IPS DF 6.9 (cell line): ENCODE measurements at regions not wholly inside any gene's neighbourhood (a gene's known extent, or its start where the extent isn't known, plus 50 kb on each side); places are given as distances from the start of the nearest gene placed in this dataset.

Source experiments
- DNase-seq: peaks from one replicate; pipeline ENCODE4 v3.0.0-alpha.2; 2013; ENCODE audit warnings: low read depth, low spot score
- H3K27ac ChIP-seq: one replicate; pipeline ENCODE4 v1.5.1; 2013; ENCODE audit warnings: low read length, control low read depth
- H3K27me3 ChIP-seq: 2 replicates; pipeline ENCODE4 v1.6.1; 2013; ENCODE audit warnings: mild to moderate bottlenecking, low read length; ENCODE audit not compliant: control insufficient read depth, insufficient read depth
- H3K36me3 ChIP-seq: 2 replicates; pipeline ENCODE4 v1.6.1; 2013; ENCODE audit warnings: low read length; ENCODE audit not compliant: control insufficient read depth, insufficient read depth
- H3K4me1 ChIP-seq: 2 replicates; pipeline ENCODE4 v1.6.1; 2013; ENCODE audit warnings: low read length; ENCODE audit not compliant: control insufficient read depth, insufficient read depth
- H3K4me3 ChIP-seq: 2 replicates; pipeline ENCODE4 v1.5.1; 2013; ENCODE audit warnings: mild to moderate bottlenecking, low read length
- H3K9me3 ChIP-seq: 2 replicates; pipeline ENCODE4 v1.6.1; 2013; ENCODE audit warnings: low read length, inconsistent platforms; ENCODE audit not compliant: control insufficient read depth, insufficient read depth
- WGBS: extraction: QIAGEN DNeasy Blood & Tissue Kit; methylation state at CpG from one replicate; pipeline ENCODE4 v1.1.7; 2013; ENCODE audit warnings: mixed read lengths, missing lambda C conversion rate; ENCODE audit not compliant: insufficient read length, insufficient coverage; 5-methylcytosine and 5-hydroxymethylcytosine counted together

- Histone ChIP-seq H3K4me3 (no peak overlapping the region), H3K36me3 (no peaks in the 10 kb centered on the region), H3K4me1 (peaks cover 5% of the 10 kb centered on the region; the same call in 1 of the 2 replicates), H3K27me3 (no peaks in the 10 kb centered on the region), H3K27ac (no peak overlapping the region), H3K9me3 (no peaks in the 10 kb centered on the region)
- no CpG with 5 or more reads among the region's 3 CpGs for WGBS
- no peak for DNase-seq
Measured at GRCh38 chr7:86949779-86950260, 109.6 kb downstream of the ELAPOR2 start.

- no peaks in the 10 kb centered on the region for H3K27me3 ChIP-seq
- WGBS, result no CpG with 5 or more reads among the region's 7 CpGs
- no peak for DNase-seq
- no peak overlapping the region for H3K27ac ChIP-seq
- no peaks in the 10 kb centered on the region for H3K9me3 ChIP-seq
- no peak overlapping the region for H3K4me3 ChIP-seq
- peaks cover 5% of the 10 kb centered on the region; the same call in 1 of the 2 replicates for H3K4me1 ChIP-seq
- H3K36me3 ChIP-seq, result no peaks in the 10 kb centered on the region
Measured at GRCh38 chr7:86949052-86949778, 110.2 kb downstream of the ELAPOR2 start.

- H3K9me3 ChIP-seq, result no peaks in the 10 kb centered on the region
- no peaks in the 10 kb centered on the region for H3K36me3 ChIP-seq
- DNase-seq, result no peak
- H3K27ac ChIP-seq, result no peak overlapping the region
- H3K27me3 ChIP-seq, result no peaks in the 10 kb centered on the region
- no peak overlapping the region for H3K4me3 ChIP-seq
- H3K4me1 ChIP-seq, result peaks cover 5% of the 10 kb centered on the region; the same call in 1 of the 2 replicates
- no CpG with 5 or more reads among the region's 1 CpG for WGBS
Measured at GRCh38 chr7:86947929-86948328, 111.5 kb downstream of the ELAPOR2 start.

- H3K27ac ChIP-seq, result no peak overlapping the region
- WGBS, result no CpG with 5 or more reads among the region's 1 CpG
- H3K9me3 ChIP-seq, result no peaks in the 10 kb centered on the region
- no peaks in the 10 kb centered on the region for H3K4me1 ChIP-seq
- H3K4me3 ChIP-seq, result no peak overlapping the region
- no peak for DNase-seq
- no peaks in the 10 kb centered on the region for H3K27me3 ChIP-seq
- H3K36me3 ChIP-seq, result no peaks in the 10 kb centered on the region
Measured at GRCh38 chr7:86943447-86943846, 116.0 kb downstream of the ELAPOR2 start.

- Histone ChIP-seq H3K4me3 (no peak overlapping the region), H3K36me3 (no peaks in the 10 kb centered on the region), H3K27me3 (no peaks in the 10 kb centered on the region), H3K4me1 (no peaks in the 10 kb centered on the region), H3K27ac (no peak overlapping the region), H3K9me3 (no peaks in the 10 kb centered on the region)
- no CpG with 5 or more reads among the region's 2 CpGs for WGBS
- DNase-seq, result no peak
Measured at GRCh38 chr7:86942995-86943394, 116.5 kb downstream of the ELAPOR2 start.

GRCh38 chr7:86942081-86942480, 117.4 kb downstream of the ELAPOR2 start:
- no peaks in the 10 kb centered on the region for H3K36me3 ChIP-seq
- no peaks in the 10 kb centered on the region for H3K9me3 ChIP-seq
- H3K4me1 ChIP-seq, result no peaks in the 10 kb centered on the region
- no peak overlapping the region for H3K4me3 ChIP-seq
- no peak overlapping the region for H3K27ac ChIP-seq
- WGBS, result no CpG with 5 or more reads among the region's 2 CpGs
- no peaks in the 10 kb centered on the region for H3K27me3 ChIP-seq
- no peak for DNase-seq

- no peak overlapping the region for H3K4me3 ChIP-seq
- no peaks in the 10 kb centered on the region for H3K4me1 ChIP-seq
- no peaks in the 10 kb centered on the region; the same call in 1 of the 2 replicates for H3K36me3 ChIP-seq
- no peaks in the 10 kb centered on the region for H3K9me3 ChIP-seq
- H3K27ac ChIP-seq, result no peak overlapping the region
- no peak for DNase-seq
- WGBS, result no CpG with 5 or more reads among the region's 3 CpGs
- no peaks in the 10 kb centered on the region for H3K27me3 ChIP-seq
Measured at GRCh38 chr7:86939197-86939814, 120.1 kb downstream of the ELAPOR2 start.

GRCh38 chr7:86937363-86937878, 122.0 kb downstream of the ELAPOR2 start:
- H3K9me3 ChIP-seq, result no peaks in the 10 kb centered on the region
- no peak overlapping the region for H3K27ac ChIP-seq
- no peaks in the 10 kb centered on the region for H3K4me1 ChIP-seq
- no peaks in the 10 kb centered on the region for H3K27me3 ChIP-seq
- no peaks in the 10 kb centered on the region; the same call in 1 of the 2 replicates for H3K36me3 ChIP-seq
- H3K4me3 ChIP-seq, result no peak overlapping the region
- no peak for DNase-seq
- WGBS, result no CpG with 5 or more reads among the region's 2 CpGs

- no CpG with 5 or more reads among the region's 4 CpGs for WGBS
- no peaks in the 10 kb centered on the region; the same call in 1 of the 2 replicates for H3K36me3 ChIP-seq
- no peak for DNase-seq
Measured at GRCh38 chr7:86933295-86933845, 126.1 kb downstream of the ELAPOR2 start.

GRCh38 chr7:86932038-86932512, 127.4 kb downstream of the ELAPOR2 start:
- no CpG with 5 or more reads among the region's 3 CpGs for WGBS
- H3K27ac ChIP-seq, result no peak overlapping the region

More at GRCh38 chr7:86933295-86933845, 126.1 kb downstream of the ELAPOR2 start:
- H3K4me3 ChIP-seq, result no peak overlapping the region
- H3K4me1 ChIP-seq, result no peaks in the 10 kb centered on the region
- no peaks in the 10 kb centered on the region for H3K9me3 ChIP-seq
- no peaks in the 10 kb centered on the region for H3K27me3 ChIP-seq
- no peak overlapping the region for H3K27ac ChIP-seq

More at GRCh38 chr7:86932038-86932512, 127.4 kb downstream of the ELAPOR2 start:
- Histone ChIP-seq H3K27me3 (no peaks in the 10 kb centered on the region), H3K9me3 (no peaks in the 10 kb centered on the region), H3K4me3 (no peak overlapping the region), H3K36me3 (no peaks in the 10 kb centered on the region; the same call in 1 of the 2 replicates), H3K4me1 (no peaks in the 10 kb centered on the region)
- no peak for DNase-seq
